GM10266 (cell line): ENCODE measurements at regions not wholly inside any gene's neighbourhood (a gene's known extent, or its start where the extent isn't known, plus 50 kb on each side); places are given as distances from the start of the nearest gene placed in this dataset.

Experiments
- DNase-seq: peaks from one replicate; pipeline ENCODE4 v3.0.0; 2012; ENCODE audit errors: extremely low spot score
- TF ChIP-seq, protein P1 (sequence below): IDR thresholded peaks from 2 replicates; pipeline ENCODE4 v1.5.1; 2012; ENCODE audit warnings: mild to moderate bottlenecking, low read depth; ENCODE audit not compliant: control insufficient read depth, insufficient read depth; ENCODE audit errors: missing control alignments

DNA sequence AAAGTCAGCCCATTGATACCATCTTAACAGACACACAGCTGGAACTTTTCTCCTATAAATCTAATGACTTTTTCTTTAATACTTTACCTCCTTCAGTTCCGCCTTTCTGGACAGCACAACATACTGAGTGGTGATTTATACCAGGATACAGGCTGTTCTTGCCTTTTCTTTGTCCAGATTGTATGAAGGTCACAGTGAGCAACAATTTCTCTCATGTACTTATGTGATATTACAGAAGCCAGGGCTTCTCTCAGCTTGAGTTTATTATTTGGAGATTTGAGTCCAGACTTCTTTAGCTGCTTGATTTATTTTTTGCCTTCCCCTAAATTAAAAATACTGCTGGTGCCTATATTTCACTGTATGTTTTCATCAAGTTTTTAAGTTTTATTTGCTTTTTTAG lies 976.0 kb downstream of the ROBO2 start:
- TF ChIP-seq, protein P1, sequence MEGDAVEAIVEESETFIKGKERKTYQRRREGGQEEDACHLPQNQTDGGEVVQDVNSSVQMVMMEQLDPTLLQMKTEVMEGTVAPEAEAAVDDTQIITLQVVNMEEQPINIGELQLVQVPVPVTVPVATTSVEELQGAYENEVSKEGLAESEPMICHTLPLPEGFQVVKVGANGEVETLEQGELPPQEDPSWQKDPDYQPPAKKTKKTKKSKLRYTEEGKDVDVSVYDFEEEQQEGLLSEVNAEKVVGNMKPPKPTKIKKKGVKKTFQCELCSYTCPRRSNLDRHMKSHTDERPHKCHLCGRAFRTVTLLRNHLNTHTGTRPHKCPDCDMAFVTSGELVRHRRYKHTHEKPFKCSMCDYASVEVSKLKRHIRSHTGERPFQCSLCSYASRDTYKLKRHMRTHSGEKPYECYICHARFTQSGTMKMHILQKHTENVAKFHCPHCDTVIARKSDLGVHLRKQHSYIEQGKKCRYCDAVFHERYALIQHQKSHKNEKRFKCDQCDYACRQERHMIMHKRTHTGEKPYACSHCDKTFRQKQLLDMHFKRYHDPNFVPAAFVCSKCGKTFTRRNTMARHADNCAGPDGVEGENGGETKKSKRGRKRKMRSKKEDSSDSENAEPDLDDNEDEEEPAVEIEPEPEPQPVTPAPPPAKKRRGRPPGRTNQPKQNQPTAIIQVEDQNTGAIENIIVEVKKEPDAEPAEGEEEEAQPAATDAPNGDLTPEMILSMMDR: no peak
- no peak for DNase-seq

DNA sequence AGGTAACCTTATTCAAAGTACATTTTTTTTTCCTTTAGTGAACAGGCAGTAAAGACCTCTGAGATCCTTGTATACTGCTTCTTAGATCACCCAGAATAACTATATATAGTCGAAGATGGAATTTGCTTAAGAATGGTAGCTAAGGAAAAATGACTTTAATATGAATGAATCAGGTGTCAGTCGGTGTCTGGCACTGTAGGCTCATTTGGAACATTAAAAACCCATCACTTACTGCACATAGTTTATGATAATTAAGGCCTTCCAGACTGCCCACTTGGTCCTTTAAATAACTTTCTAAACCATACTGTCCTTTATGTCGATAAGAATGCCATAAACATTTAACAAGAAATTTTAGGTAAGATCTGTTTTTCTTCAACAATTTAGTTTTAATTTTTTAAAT lies 981.8 kb downstream of the ROBO2 start:
- TF ChIP-seq, protein P1: no peak
- no peak for DNase-seq

DNA sequence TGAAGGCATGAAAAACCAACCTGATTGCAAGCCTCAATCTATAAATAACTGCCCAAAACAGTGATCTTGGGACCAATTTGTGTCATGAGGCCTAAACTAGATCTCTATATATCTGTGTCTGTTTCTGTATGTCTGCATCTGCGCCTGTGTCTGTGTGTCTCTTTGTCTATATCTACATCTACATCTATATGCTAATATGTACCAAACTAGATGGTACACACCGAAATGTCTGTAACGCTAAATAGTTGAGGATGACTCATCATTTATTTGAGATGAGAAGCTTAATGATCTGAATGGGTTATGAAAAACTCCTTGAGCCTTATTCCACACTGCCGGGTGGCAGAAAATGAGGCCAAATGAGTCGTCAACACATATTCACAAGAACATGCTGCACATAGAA lies 982.3 kb downstream of the ROBO2 start:
- TF ChIP-seq, protein P1: no peak

DNA sequence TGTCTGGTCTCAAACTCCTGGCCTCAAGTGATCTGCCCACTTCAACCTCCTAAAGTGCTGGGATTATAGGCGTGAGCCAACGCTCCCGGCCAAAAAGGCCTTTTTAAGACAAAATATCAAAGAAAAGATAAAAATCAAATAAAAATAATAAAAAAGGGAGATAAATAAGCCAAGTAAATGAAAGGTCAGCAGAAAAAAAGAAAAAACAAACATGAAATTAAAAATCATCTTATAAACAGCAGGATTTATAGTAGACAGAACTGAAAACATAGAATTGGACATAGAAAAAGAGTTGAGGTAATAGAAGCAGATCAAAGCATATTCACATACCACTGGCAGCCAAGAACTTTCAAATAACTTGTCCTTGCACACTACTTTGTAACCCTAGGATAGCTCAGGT lies 983.4 kb downstream of the ROBO2 start:
- no peak for DNase-seq
- TF ChIP-seq, protein P1: no peak

More for the DNA sequence above, 982.3 kb downstream of the ROBO2 start:
- DNase-seq: no peak

DNA sequence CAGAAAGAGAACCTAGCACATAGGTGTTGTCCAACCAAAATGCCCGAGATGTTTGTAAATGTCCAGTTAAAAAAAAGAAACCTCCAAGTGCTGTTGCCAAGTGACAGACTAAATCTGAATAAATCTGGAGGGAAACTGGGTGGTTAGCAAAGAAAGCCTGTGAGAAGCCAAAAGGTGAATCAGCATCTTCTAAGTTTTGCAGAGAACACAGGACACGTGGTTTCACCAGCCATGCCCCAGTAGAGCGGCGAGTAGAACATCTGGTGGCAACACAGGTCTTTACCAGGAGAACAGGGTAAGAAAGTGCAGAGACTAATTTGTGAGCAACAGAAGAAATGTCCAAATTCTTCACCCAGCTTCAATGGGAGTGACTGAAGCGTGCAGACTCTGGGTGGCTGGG lies 986.0 kb downstream of the ROBO2 start:
- TF ChIP-seq, protein P1: no peak
- DNase-seq: no peak

DNA sequence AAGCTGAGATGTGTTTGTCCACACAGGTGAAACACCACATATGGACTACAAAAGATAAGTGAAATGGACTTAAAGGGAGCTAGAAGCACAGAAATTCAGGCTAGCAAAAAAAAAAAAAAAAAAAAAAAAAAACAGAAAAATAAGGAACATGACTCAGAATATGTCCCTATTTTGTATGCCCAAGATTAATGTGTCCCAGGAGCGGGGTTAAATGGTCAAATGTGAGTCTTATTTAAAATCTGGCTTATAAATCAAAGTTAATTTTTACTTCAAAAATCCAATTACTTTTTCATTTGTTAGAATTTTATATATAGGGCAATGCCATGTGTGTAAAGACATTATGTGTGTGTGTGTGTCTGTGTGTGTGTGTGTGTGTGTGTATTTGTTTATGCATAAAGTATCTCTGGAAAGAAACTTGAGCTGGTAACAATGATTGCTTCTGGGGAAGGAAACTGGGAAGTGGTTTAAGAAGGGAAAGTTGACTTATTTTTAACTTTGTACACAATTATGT lies 986.5 kb downstream of the ROBO2 start:
- TF ChIP-seq, protein P1: no peak
- no peak for DNase-seq

DNA sequence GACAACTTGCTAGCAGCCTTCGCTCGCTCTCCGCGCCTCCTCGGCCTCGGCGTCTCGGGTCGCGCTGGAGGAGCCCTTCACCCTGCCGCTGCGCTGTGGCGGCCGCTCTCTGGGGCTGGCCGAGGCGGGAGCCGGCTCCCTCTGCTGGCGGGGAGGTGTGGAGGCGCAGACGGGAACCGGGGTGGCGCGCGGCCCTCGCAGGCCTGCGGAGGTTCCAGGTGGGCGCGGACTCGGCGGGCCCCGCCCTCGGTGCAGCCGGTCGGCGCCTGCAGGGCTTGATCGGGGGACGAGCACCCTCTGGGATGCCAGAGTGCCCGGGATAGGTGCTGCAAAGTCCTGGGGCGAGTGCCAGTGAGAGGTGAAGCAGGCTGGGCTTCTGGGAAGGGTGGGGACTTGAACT lies 989.9 kb downstream of the ROBO2 start:
- TF ChIP-seq, protein P1: no peak
- DNase-seq: no peak
